ENCODE measurements at regions not wholly inside any gene's neighbourhood (a gene's known extent, or its start where the extent isn't known, plus 50 kb on each side); places are given as distances from the start of the nearest gene placed in this dataset.
"Not testable (repeated sequence)": the region's sequence is repeated elsewhere in the genome, so short reads cannot be mapped to it uniquely, and the experiment has no call there.

GRCh38 chr6:119430805-119431204 lies 81.2 kb upstream of the MAN1A1 start:
- DNase-seq: no peak

GRCh38 chr6:119428633-119429032 lies 79.1 kb upstream of the MAN1A1 start:
- DNase-seq: no peak

DNA sequence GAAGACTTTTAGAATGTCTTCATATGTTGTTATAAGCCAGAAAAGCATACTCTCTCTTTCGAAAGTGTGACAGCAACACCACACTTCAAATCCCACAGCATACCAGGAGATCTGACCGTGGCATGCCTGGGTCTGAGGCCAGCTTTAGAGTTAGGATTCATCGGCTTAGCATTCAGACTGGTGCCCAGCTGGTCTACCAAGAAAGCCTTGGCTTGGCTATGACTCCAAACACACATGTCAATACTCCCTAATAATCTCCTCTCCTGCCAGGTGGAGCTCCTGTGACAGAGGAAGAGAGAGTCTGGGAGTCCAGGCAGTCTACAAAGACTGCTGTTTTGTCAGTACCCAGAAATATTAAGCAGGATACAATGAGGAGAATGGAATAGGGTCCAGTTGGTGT lies 77.1 kb upstream of the MAN1A1 start:
- DNase-seq: no peak

DNA sequence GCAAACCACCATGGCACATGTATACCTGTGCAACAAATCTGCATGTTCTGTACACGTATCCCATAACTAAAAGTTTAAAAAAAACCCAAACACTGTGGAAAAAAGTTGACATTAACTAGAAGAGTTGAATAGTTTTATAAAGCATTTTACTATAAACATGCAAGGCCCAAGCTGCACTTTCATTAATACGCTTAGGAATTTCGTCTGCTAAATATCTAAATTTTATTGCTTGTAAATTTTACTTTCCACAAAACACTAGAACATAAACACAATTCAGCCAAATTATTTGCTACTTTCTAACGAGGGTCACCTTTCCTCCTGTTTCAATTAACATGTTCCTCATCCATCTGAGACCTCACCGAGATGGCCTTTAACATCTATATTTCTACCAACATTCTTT lies 74.4 kb upstream of the MAN1A1 start:
- no peak for DNase-seq

GRCh38 chr6:119418084-119418483 lies 68.5 kb upstream of the MAN1A1 start:
- DNase-seq: not testable (repeated sequence)

GRCh38 chr6:119407156-119407555 lies 57.6 kb upstream of the MAN1A1 start:
- no peak for DNase-seq

DNA sequence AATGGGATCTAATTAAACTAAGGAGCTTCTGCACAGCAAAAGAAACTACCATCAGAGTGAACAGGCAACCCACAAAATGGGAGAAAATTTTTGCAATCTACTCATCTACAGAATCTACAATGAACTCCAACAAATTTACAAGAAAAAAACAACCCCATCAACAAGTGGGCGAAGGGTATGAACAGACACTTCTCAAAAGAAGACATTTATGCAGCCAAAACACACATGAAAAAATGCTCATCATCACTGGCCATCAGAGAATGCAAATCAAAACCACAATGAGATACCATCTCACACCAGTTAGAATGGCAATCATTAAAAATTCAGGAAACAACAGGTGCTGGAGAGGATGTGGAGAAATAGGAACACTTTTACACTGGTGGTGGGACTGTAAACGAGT lies 55.6 kb upstream of the MAN1A1 start:
- DNase-seq: not testable (repeated sequence)
